ENCODE measurements at regions not wholly inside any gene's neighbourhood (a gene's known extent, or its start where the extent isn't known, plus 50 kb on each side); places are given as distances from the start of the nearest gene placed in this dataset.

- no peak for TF ChIP-seq POLR2AphosphoS5 (IDR thresholded peaks at IDR 0.05; ENCODE audit: low read depth, low read length)
- TF ChIP-seq TAF1 (IDR thresholded peaks at IDR 0.05; ENCODE audit: borderline replicate concordance, insufficient read depth, low read length) = no peak
- no peak for TF ChIP-seq REST (IDR thresholded peaks at IDR 0.05; ENCODE audit: insufficient read depth in 1 of 2, low read depth in 2 of 2, low read length in 2 of 2)
Observed at GRCh38 chr13:79655509-79655908, 174.6 kb downstream of the NDFIP2 start.

Measured in PFSK-1 (cell line).